Endothelial cell of umbilical vein (primary cell): ENCODE measurements at regions not wholly inside any gene's neighbourhood (a gene's known extent, or its start where the extent isn't known, plus 50 kb on each side); places are given as distances from the start of the nearest gene placed in this dataset.

ENCODE experiments used
- EZH2 ChIP-seq: IDR thresholded peaks from 2 replicates; pipeline ENCODE4 v1.6.1; 2012; ENCODE audit warnings: borderline replicate concordance, low read depth, mild to moderate bottlenecking, moderate library complexity, low read length, inconsistent platforms; ENCODE audit not compliant: severe bottlenecking
- POLR2A ChIP-seq: IDR thresholded peaks from 2 replicates; pipeline ENCODE4 v1.6.1; 2012; ENCODE audit warnings: low read depth, mild to moderate bottlenecking, control low read depth, low read length
- POLR2AphosphoS5 ChIP-seq: IDR thresholded peaks from 2 replicates; pipeline ENCODE4 v1.6.1; 2012; ENCODE audit warnings: low read depth, mild to moderate bottlenecking, control low read depth, low read length, moderate library complexity; ENCODE audit not compliant: insufficient read depth
- TF ChIP-seq, protein P1 (sequence below), 2 donors: IDR thresholded peaks; 1 replicate in 1 of 2; 2 replicates in 1 of 2; pipeline ENCODE4 v1.5.1; 2011; ENCODE audit warnings: low read length in 2 of 2, mild to moderate bottlenecking in 2 of 2, moderate library complexity in 2 of 2, control low read depth in 1 of 2, inconsistent platforms in 1 of 2, low read depth in 1 of 2; ENCODE audit not compliant: insufficient read depth in 1 of 2; ENCODE audit errors: extremely low read depth in 1 of 2

DNA sequence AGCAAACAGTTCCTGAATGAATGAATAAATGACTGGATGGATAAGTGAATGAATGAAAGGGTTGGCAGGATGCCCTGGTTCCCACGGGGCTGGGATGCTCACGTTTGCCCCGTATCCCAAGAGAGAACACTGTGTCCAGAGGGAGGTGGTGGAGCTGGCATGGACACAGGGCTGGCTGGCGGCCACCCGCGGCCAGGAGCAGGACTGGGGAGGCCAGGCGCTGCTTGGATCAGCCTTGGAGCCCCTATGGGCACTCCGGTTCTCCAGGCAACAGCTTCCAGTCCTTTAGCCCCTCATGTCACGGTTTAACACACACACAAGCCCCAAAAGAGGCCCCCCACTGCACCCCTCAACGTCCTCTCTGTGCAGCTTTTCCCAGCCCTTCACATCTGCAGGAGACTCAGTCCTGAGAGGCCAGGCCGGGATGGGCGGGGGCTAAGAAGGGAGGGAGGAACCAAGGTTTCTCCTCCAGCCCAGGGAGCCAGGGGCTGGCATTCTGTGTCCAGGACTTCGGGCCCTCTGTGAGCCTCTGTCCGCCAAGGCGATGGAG, 86.0 kb upstream of the ALDH1L1 start:
- TF ChIP-seq, protein P1, sequence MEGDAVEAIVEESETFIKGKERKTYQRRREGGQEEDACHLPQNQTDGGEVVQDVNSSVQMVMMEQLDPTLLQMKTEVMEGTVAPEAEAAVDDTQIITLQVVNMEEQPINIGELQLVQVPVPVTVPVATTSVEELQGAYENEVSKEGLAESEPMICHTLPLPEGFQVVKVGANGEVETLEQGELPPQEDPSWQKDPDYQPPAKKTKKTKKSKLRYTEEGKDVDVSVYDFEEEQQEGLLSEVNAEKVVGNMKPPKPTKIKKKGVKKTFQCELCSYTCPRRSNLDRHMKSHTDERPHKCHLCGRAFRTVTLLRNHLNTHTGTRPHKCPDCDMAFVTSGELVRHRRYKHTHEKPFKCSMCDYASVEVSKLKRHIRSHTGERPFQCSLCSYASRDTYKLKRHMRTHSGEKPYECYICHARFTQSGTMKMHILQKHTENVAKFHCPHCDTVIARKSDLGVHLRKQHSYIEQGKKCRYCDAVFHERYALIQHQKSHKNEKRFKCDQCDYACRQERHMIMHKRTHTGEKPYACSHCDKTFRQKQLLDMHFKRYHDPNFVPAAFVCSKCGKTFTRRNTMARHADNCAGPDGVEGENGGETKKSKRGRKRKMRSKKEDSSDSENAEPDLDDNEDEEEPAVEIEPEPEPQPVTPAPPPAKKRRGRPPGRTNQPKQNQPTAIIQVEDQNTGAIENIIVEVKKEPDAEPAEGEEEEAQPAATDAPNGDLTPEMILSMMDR (IDR thresholded peaks at IDR 0.05; ENCODE audit: extremely low read depth in 1 of 2, insufficient read depth in 1 of 2, low read depth in 1 of 2, low read length in 2 of 2): no peak
- TF ChIP-seq POLR2A: no peak
- no peak for TF ChIP-seq POLR2AphosphoS5
- TF ChIP-seq EZH2: no peak
